ENCODE measurements at regions not wholly inside any gene's neighbourhood (a gene's known extent, or its start where the extent isn't known, plus 50 kb on each side); places are given as distances from the start of the nearest gene placed in this dataset.

DNA sequence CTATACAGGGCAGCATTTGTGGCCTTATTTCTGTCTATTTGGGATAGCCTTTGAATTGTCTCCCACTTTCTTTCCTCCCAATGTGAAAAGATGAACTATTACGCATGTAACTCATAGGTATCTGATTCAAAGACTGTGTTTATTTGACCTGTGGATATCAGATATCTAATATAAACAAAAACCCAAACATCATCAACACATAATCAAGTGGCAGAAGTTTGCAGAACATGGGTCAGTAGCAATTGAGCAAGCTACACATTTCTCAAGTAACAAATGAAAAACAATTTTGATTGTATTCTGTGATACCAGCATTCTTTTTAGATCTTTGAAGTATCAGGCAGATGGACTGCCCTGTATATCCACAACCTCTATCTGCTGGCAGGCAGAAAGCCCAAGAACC, 490.5 kb upstream of the ADGRL2 start:
- TF ChIP-seq TAF1 (IDR thresholded peaks at IDR 0.05; ENCODE audit: low read depth) = no peak
- no peak for TF ChIP-seq MXI1 (conservative IDR thresholded peaks at IDR 0.05; ENCODE audit: poor library complexity, severe bottlenecking)
- TF ChIP-seq, protein P1, sequence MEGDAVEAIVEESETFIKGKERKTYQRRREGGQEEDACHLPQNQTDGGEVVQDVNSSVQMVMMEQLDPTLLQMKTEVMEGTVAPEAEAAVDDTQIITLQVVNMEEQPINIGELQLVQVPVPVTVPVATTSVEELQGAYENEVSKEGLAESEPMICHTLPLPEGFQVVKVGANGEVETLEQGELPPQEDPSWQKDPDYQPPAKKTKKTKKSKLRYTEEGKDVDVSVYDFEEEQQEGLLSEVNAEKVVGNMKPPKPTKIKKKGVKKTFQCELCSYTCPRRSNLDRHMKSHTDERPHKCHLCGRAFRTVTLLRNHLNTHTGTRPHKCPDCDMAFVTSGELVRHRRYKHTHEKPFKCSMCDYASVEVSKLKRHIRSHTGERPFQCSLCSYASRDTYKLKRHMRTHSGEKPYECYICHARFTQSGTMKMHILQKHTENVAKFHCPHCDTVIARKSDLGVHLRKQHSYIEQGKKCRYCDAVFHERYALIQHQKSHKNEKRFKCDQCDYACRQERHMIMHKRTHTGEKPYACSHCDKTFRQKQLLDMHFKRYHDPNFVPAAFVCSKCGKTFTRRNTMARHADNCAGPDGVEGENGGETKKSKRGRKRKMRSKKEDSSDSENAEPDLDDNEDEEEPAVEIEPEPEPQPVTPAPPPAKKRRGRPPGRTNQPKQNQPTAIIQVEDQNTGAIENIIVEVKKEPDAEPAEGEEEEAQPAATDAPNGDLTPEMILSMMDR (IDR thresholded peaks at IDR 0.05; ENCODE audit: poor library complexity, severe bottlenecking) = no peak
- TF ChIP-seq RAD21 (conservative IDR thresholded peaks at IDR 0.05) = no peak
- TF ChIP-seq EZH2 (IDR thresholded peaks at IDR 0.05; ENCODE audit: borderline replicate concordance, insufficient read depth, low read length, poor library complexity, severe bottlenecking) = no peak
- no peak for TF ChIP-seq POLR2AphosphoS5 (IDR thresholded peaks at IDR 0.05)
- TF ChIP-seq, protein P2, sequence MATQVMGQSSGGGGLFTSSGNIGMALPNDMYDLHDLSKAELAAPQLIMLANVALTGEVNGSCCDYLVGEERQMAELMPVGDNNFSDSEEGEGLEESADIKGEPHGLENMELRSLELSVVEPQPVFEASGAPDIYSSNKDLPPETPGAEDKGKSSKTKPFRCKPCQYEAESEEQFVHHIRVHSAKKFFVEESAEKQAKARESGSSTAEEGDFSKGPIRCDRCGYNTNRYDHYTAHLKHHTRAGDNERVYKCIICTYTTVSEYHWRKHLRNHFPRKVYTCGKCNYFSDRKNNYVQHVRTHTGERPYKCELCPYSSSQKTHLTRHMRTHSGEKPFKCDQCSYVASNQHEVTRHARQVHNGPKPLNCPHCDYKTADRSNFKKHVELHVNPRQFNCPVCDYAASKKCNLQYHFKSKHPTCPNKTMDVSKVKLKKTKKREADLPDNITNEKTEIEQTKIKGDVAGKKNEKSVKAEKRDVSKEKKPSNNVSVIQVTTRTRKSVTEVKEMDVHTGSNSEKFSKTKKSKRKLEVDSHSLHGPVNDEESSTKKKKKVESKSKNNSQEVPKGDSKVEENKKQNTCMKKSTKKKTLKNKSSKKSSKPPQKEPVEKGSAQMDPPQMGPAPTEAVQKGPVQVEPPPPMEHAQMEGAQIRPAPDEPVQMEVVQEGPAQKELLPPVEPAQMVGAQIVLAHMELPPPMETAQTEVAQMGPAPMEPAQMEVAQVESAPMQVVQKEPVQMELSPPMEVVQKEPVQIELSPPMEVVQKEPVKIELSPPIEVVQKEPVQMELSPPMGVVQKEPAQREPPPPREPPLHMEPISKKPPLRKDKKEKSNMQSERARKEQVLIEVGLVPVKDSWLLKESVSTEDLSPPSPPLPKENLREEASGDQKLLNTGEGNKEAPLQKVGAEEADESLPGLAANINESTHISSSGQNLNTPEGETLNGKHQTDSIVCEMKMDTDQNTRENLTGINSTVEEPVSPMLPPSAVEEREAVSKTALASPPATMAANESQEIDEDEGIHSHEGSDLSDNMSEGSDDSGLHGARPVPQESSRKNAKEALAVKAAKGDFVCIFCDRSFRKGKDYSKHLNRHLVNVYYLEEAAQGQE (IDR thresholded peaks at IDR 0.05; ENCODE audit: borderline replicate concordance) = no peak
- TF ChIP-seq EP300 (conservative IDR thresholded peaks at IDR 0.05; ENCODE audit: poor library complexity, severe bottlenecking) = no peak
- TF ChIP-seq SMC3 (conservative IDR thresholded peaks at IDR 0.05; ENCODE audit: poor library complexity) = no peak

Measured in neural cell (in vitro differentiated cells).